ENCODE measurements at regions not wholly inside any gene's neighbourhood (a gene's known extent, or its start where the extent isn't known, plus 50 kb on each side); places are given as distances from the start of the nearest gene placed in this dataset.

DNA sequence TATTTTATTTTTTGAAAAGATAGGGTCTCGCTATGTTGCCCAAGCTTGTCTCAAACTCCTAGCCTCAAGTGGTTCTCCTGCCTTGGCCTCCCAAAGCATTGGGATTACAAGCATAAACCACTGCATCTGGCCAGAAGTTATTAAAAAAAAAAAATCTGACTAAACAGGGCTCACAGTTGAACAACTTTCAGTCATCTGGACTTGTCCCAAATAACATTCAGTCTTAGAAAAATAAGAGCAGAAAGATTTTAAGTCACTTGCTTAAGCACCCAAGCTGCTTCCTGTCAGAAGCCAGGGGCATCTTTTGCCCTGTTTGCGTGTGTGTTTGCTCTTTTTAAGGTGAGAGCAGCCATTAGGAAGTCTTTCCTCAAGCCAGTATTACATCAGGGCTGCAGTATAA is 286.8 kb downstream of the LMO4 start:
- no peak for DNase-seq (ENCODE audit: extremely low spot score in 2 of 2)
- Histone ChIP-seq H3K4me1 (no peaks in the 10 kb centered on the region), H3K36me3 (no peaks in the 10 kb centered on the region), H3K4me3 (no peak overlapping the region), H3K9me3 (no peaks in the 10 kb centered on the region), H3K27ac (no peak overlapping the region), H3K27me3 (no peaks in the 10 kb centered on the region)
- TF ChIP-seq POLR2A (IDR thresholded peaks at IDR 0.05) (no peak), POLR2AphosphoS5 (IDR thresholded peaks at IDR 0.05; ENCODE audit: insufficient read depth in 1 of 2, low read depth in 1 of 2) (no peak)
- TF ChIP-seq, protein P1, sequence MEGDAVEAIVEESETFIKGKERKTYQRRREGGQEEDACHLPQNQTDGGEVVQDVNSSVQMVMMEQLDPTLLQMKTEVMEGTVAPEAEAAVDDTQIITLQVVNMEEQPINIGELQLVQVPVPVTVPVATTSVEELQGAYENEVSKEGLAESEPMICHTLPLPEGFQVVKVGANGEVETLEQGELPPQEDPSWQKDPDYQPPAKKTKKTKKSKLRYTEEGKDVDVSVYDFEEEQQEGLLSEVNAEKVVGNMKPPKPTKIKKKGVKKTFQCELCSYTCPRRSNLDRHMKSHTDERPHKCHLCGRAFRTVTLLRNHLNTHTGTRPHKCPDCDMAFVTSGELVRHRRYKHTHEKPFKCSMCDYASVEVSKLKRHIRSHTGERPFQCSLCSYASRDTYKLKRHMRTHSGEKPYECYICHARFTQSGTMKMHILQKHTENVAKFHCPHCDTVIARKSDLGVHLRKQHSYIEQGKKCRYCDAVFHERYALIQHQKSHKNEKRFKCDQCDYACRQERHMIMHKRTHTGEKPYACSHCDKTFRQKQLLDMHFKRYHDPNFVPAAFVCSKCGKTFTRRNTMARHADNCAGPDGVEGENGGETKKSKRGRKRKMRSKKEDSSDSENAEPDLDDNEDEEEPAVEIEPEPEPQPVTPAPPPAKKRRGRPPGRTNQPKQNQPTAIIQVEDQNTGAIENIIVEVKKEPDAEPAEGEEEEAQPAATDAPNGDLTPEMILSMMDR (IDR thresholded peaks at IDR 0.05), result no peak
- intact Hi-C loops (cut with DNase I), result no loop called here

DNA sequence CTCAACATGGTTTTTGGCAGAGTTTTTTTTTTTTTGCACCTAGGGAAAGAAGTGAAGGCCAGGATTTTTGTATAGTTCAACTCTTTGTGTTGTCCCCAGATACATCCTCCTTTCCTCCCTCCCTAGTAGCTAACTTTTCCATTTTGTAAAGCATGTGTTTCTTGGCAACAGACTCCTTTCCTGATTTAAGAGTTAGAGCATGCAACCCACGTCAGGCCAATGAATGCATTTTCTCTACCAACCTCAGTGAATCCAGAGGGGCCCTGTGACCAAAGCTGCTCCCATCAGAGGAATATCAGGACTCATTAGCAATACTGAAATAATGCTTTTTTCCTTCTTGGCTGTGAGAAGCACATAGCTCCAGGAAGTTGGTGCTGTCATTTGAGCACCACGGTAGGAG is 287.2 kb downstream of the LMO4 start:
- no peaks in the 10 kb centered on the region for H3K27me3 ChIP-seq
- no peak overlapping the region for H3K4me3 ChIP-seq
- intact Hi-C loops (cut with DNase I), result no loop called here
- no peaks in the 10 kb centered on the region for H3K4me1 ChIP-seq
- no peaks in the 10 kb centered on the region for H3K36me3 ChIP-seq
- TF ChIP-seq POLR2AphosphoS5 (IDR thresholded peaks at IDR 0.05; ENCODE audit: insufficient read depth in 1 of 2, low read depth in 1 of 2) (no peak), POLR2A (IDR thresholded peaks at IDR 0.05) (no peak)
- TF ChIP-seq, protein P1 (IDR thresholded peaks at IDR 0.05), result no peak
- DNase-seq (ENCODE audit: extremely low spot score in 2 of 2), result no peak
- H3K9me3 ChIP-seq, result no peaks in the 10 kb centered on the region
- no peak overlapping the region for H3K27ac ChIP-seq

DNA sequence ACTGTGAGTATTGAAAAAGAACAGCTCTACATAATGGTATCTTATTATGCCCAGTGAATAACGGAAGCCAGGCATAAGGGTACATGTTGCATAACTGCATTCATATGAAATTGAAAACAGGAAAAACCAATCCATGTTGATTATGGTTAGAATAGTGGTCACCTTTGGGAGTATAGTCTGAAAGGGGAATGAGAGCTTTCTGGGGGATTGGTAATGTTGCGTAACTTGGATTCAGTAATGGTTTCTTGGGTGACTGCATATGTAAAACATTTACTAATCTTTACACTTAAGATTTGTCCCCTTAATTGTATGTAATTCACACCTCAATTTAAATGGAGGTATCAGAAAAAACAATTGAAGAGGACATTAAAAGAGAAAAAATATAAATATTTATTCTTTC is 292.1 kb downstream of the LMO4 start:
- DNase-seq (ENCODE audit: extremely low spot score in 2 of 2), result no peak
- no peaks in the 10 kb centered on the region for H3K36me3 ChIP-seq
- intact Hi-C loops (cut with DNase I), result no loop called here
- TF ChIP-seq, protein P1 (IDR thresholded peaks at IDR 0.05), result no peak
- TF ChIP-seq POLR2A (IDR thresholded peaks at IDR 0.05) (no peak), POLR2AphosphoS5 (IDR thresholded peaks at IDR 0.05; ENCODE audit: insufficient read depth in 1 of 2, low read depth in 1 of 2) (no peak)
- no peak overlapping the region for H3K4me3 ChIP-seq
- H3K9me3 ChIP-seq, result no peaks in the 10 kb centered on the region
- no peaks in the 10 kb centered on the region for H3K27me3 ChIP-seq
- H3K27ac ChIP-seq, result no peak overlapping the region
- H3K4me1 ChIP-seq, result no peaks in the 10 kb centered on the region

DNA sequence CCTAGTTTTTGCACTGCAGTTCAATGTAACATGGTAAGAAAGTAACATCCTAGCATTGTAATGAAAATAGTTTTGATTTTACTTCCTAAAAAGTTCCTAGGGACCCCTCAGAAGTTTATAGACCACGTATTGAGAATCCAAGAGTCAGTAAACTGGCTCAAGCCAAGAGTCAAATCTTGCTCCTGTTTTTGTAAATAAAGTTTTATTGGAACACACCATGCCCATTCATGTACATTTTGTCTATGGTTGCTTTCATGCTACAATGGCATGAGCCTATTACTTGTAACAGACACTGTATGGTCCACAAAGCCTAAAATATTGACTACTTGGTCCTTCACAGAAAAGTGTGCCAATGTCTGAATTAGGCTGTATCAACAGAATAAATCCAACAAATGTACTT is 301.0 kb downstream of the LMO4 start:
- Histone ChIP-seq H3K27me3 (no peaks in the 10 kb centered on the region), H3K9me3 (no peaks in the 10 kb centered on the region), H3K27ac (no peak overlapping the region), H3K36me3 (no peaks in the 10 kb centered on the region), H3K4me3 (no peak overlapping the region), H3K4me1 (no peaks in the 10 kb centered on the region)
- TF ChIP-seq POLR2A (IDR thresholded peaks at IDR 0.05) (no peak), POLR2AphosphoS5 (IDR thresholded peaks at IDR 0.05; ENCODE audit: insufficient read depth in 1 of 2, low read depth in 1 of 2) (no peak)
- TF ChIP-seq, protein P1 (IDR thresholded peaks at IDR 0.05), result no peak
- DNase-seq (ENCODE audit: extremely low spot score in 2 of 2), result no peak
- intact Hi-C loops (cut with DNase I), result loop anchor here (5.0 kb wide), 1 partner anchor 157 kb away; no protein-coding TSS in a partner anchor

DNA sequence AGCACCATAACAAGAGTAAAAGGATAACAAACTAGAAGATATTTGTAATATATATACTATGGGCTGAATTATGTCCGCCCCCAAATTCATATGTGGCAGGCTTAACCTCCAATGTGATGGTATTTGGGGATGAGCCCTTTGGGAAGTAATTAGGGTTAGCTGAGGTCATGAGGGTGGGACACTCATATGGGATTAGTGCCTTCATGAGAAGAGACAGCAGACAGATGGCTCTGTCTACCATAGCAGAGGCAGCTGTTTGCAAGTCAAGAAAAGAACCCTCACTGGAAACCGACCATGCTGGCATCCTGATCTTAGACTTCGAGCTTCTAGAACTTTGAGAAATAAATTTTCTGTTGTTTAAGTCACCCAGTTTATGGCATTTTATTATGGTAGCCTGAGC is 303.6 kb downstream of the LMO4 start:
- no peak overlapping the region for H3K4me3 ChIP-seq
- H3K36me3 ChIP-seq, result no peaks in the 10 kb centered on the region
- no peaks in the 10 kb centered on the region for H3K9me3 ChIP-seq
- no peaks in the 10 kb centered on the region for H3K27me3 ChIP-seq
- no peak overlapping the region for H3K27ac ChIP-seq
- H3K4me1 ChIP-seq, result no peaks in the 10 kb centered on the region
- no peak for DNase-seq (ENCODE audit: extremely low spot score in 2 of 2)
- TF ChIP-seq, protein P1 (IDR thresholded peaks at IDR 0.05), result no peak
- TF ChIP-seq POLR2A (IDR thresholded peaks at IDR 0.05) (no peak), POLR2AphosphoS5 (IDR thresholded peaks at IDR 0.05; ENCODE audit: insufficient read depth in 1 of 2, low read depth in 1 of 2) (no peak)
- intact Hi-C loops (cut with DNase I), result loop anchor here (5.0 kb wide), 1 partner anchor 160 kb away; no protein-coding TSS in a partner anchor
